ENCODE measurements at regions not wholly inside any gene's neighbourhood (a gene's known extent, or its start where the extent isn't known, plus 50 kb on each side); places are given as distances from the start of the nearest gene placed in this dataset.

DNA sequence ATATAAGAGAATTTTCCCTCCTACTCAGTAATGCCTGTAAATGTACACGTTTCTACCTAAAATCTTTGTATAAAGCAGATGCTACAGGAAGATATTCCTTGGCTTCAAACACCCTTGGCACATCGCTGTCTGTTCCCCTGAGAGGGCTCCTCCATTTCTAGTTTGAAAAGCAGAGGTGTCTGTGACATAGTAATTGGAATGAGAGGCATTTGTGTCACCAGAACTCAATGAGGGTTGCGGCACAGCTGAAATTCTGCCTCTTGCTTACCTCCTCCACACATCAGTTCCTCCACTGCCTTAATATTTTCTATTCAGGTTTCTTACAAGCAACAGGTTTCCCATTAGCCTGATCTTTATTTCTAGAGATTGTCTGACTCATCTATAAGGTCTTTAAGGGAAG is 359.9 kb upstream of the DCC start:
- FAIRE-seq: no peak
- Histone ChIP-seq H3K27me3 (ENCODE audit: control insufficient read depth in 1 of 2, insufficient read depth in 2 of 2, low read length in 2 of 2) (no peaks in the 10 kb centered on the region), H2AFZ (ENCODE audit: low read length) (no peak overlapping the region), H3K4me3 (replicated peaks in 1 of 3; ENCODE audit: insufficient read depth in 1 of 3, low read depth in 2 of 3, low read length in 3 of 3) (no peak overlapping the region), H3K9ac (ENCODE audit: insufficient read depth, low read depth, low read length) (no peak overlapping the region), H3K79me2 (ENCODE audit: insufficient read depth, low read length) (no peaks in the 10 kb centered on the region), H3K4me2 (ENCODE audit: low read depth, low read length) (no peak overlapping the region), H4K20me1 (ENCODE audit: insufficient read depth, low read length) (no peaks in the 10 kb centered on the region), H3K4me1 (ENCODE audit: insufficient read depth, low read length) (no peaks in the 10 kb centered on the region), H3K27ac (ENCODE audit: extremely low read length, insufficient read depth, low read length) (no peak overlapping the region), H3K36me3 (replicated peaks in 1 of 2; ENCODE audit: control insufficient read depth in 1 of 2, insufficient read depth in 2 of 2, low read length in 2 of 2) (no peaks in the 10 kb centered on the region), H3K9me3 (ENCODE audit: low read length) (peaks cover 55% of the 10 kb centered on the region)
- ChIA-PET CTCF (ENCODE audit: low intra/inter-chr PET ratio, low total read pairs) (no interaction called here), POLR2A (no interaction called here)
- no peak for ATAC-seq
- in situ Hi-C loops (cut with HindIII; ENCODE audit: extremely low pct_ligation_motif_present, low pct_unique_long_range_greater_than_20kb): no loop called here
- WGBS (ENCODE audit: low lambda C conversion rate): 4% methylated on average over 3 of the region's 3 CpGs
- no peak for TF ChIP-seq NR3C1 (CRISPR knock-in tag; IDR thresholded peaks at IDR 0.05)
- no peak for TF ChIP-seq ZFP82 (CRISPR knock-in tag; IDR thresholded peaks at IDR 0.05; ENCODE audit: borderline replicate concordance)
- no peak for TF ChIP-seq IRF2 (CRISPR knock-in tag; IDR thresholded peaks at IDR 0.05)
- intact Hi-C loops (cut with micrococcal nuclease; ENCODE audit: unreplicated experiment): no loop called here
- no TSS peak for BruUV-seq (replicated peaks)
- DNase-seq (ENCODE audit: low spot score): no peak

DNA sequence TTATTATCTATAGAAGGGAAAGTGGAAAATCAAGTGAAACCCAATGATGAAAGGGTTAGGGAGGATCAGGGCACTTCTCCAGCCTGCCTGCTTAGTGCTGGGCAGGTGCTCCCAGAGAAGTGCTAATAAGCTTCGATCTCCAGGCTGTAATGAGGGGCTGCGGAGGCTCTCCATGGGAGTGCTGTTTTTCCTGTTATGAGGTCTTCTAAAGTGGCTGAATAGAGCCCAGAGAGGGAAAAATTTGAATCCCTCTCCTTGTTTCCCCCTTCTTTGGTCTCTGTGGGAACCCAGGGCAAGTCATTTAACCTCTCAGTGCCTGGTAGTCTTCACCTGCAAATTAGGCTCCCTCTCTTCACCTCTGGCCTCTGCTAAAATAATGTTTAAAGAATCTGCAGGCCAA is 351.7 kb upstream of the DCC start:
- FAIRE-seq (no peak), ATAC-seq (no peak), DNase-seq (ENCODE audit: low spot score) (no peak)
- TF ChIP-seq, protein P1, sequence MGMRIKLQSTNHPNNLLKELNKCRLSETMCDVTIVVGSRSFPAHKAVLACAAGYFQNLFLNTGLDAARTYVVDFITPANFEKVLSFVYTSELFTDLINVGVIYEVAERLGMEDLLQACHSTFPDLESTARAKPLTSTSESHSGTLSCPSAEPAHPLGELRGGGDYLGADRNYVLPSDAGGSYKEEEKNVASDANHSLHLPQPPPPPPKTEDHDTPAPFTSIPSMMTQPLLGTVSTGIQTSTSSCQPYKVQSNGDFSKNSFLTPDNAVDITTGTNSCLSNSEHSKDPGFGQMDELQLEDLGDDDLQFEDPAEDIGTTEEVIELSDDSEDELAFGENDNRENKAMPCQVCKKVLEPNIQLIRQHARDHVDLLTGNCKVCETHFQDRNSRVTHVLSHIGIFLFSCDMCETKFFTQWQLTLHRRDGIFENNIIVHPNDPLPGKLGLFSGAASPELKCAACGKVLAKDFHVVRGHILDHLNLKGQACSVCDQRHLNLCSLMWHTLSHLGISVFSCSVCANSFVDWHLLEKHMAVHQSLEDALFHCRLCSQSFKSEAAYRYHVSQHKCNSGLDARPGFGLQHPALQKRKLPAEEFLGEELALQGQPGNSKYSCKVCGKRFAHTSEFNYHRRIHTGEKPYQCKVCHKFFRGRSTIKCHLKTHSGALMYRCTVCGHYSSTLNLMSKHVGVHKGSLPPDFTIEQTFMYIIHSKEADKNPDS (CRISPR knock-in tag; IDR thresholded peaks at IDR 0.05): no peak
- TF ChIP-seq SIX4 (CRISPR knock-in tag; IDR thresholded peaks at IDR 0.05) (no peak), ZSCAN12 (CRISPR knock-in tag; IDR thresholded peaks at IDR 0.05) (no peak), SKI (IDR thresholded peaks at IDR 0.05; ENCODE audit: partially characterized antibody) (no peak), ELF3 (CRISPR knock-in tag; IDR thresholded peaks at IDR 0.05) (no peak), ZNF292 (CRISPR knock-in tag; IDR thresholded peaks at IDR 0.05; ENCODE audit: borderline replicate concordance, low read depth) (no peak), STAT5B (CRISPR knock-in tag; IDR thresholded peaks at IDR 0.05) (no peak), ZNF749 (CRISPR knock-in tag; IDR thresholded peaks at IDR 0.05; ENCODE audit: borderline replicate concordance) (no peak), SALL2 (CRISPR knock-in tag; IDR thresholded peaks at IDR 0.05) (no peak)
- TF ChIP-seq, protein P2, sequence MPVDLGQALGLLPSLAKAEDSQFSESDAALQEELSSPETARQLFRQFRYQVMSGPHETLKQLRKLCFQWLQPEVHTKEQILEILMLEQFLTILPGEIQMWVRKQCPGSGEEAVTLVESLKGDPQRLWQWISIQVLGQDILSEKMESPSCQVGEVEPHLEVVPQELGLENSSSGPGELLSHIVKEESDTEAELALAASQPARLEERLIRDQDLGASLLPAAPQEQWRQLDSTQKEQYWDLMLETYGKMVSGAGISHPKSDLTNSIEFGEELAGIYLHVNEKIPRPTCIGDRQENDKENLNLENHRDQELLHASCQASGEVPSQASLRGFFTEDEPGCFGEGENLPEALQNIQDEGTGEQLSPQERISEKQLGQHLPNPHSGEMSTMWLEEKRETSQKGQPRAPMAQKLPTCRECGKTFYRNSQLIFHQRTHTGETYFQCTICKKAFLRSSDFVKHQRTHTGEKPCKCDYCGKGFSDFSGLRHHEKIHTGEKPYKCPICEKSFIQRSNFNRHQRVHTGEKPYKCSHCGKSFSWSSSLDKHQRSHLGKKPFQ (CRISPR knock-in tag; IDR thresholded peaks at IDR 0.05; ENCODE audit: insufficient replicate concordance): no peak
- Histone ChIP-seq H2AFZ (ENCODE audit: low read length) (no peak overlapping the region), H3K4me2 (ENCODE audit: low read depth, low read length) (no peak overlapping the region), H3K79me2 (ENCODE audit: insufficient read depth, low read length) (no peaks in the 10 kb centered on the region), H3K4me1 (ENCODE audit: insufficient read depth, low read length) (no peaks in the 10 kb centered on the region), H3K27me3 (ENCODE audit: control insufficient read depth in 1 of 2, insufficient read depth in 2 of 2, low read length in 2 of 2) (no peaks in the 10 kb centered on the region; a peak in 1 of 5 replicates), H3K36me3 (replicated peaks in 1 of 2; ENCODE audit: control insufficient read depth in 1 of 2, insufficient read depth in 2 of 2, low read length in 2 of 2) (no peaks in the 10 kb centered on the region), H3K4me3 (replicated peaks in 1 of 3; ENCODE audit: insufficient read depth in 1 of 3, low read depth in 2 of 3, low read length in 3 of 3) (no peak overlapping the region), H4K20me1 (ENCODE audit: insufficient read depth, low read length) (no peaks in the 10 kb centered on the region), H3K9ac (ENCODE audit: insufficient read depth, low read depth, low read length) (no peak overlapping the region), H3K27ac (ENCODE audit: extremely low read length, insufficient read depth, low read length) (no peak overlapping the region), H3K9me3 (ENCODE audit: low read length) (peaks cover 51% of the 10 kb centered on the region)
- ChIA-PET POLR2A (no interaction called here), CTCF (ENCODE audit: low intra/inter-chr PET ratio, low total read pairs) (no interaction called here)
- 0% methylated on average over 2 of the region's 2 CpGs for WGBS (ENCODE audit: low lambda C conversion rate)
- BruUV-seq (replicated peaks): no TSS peak
- in situ Hi-C loops (cut with HindIII; ENCODE audit: extremely low pct_ligation_motif_present, low pct_unique_long_range_greater_than_20kb): no loop called here
- intact Hi-C loops (cut with micrococcal nuclease; ENCODE audit: unreplicated experiment): no loop called here

Measured in HepG2 (cell line).